Urinary bladder (tissue), 3 donors: ENCODE measurements at regions not wholly inside any gene's neighbourhood (a gene's known extent, or its start where the extent isn't known, plus 50 kb on each side); places are given as distances from the start of the nearest gene placed in this dataset.

Experiments used
- DNase-seq: peaks from one replicate; pipeline ENCODE4 v3.0.0-alpha.2; 2015; ENCODE audit errors: extremely low spot score
- H3K27ac ChIP-seq: one replicate; pipeline ENCODE4 v1.5.1; 2013; ENCODE audit warnings: low read depth, mild to moderate bottlenecking, moderate library complexity
- H3K36me3 ChIP-seq: one replicate; pipeline ENCODE4 v1.6.1; 2013; ENCODE audit warnings: mild to moderate bottlenecking, moderate library complexity; ENCODE audit not compliant: insufficient read depth
- H3K4me1 ChIP-seq: one replicate; pipeline ENCODE4 v1.6.1; 2013; ENCODE audit warnings: mild to moderate bottlenecking, moderate library complexity; ENCODE audit not compliant: insufficient read depth
- H3K4me3 ChIP-seq: one replicate; pipeline ENCODE4 v1.5.1; 2013; ENCODE audit warnings: low read depth, low read length
- WGBS: extraction: QIAGEN DNeasy Blood & Tissue Kit; methylation state at CpG from one replicate; pipeline ENCODE4 v1.1.7; 2013; 5-methylcytosine and 5-hydroxymethylcytosine counted together
- donor health status: healthy with polysubstance abuse.
- donor health status: healthy.

- Histone ChIP-seq H3K4me3 (no peak overlapping the region), H3K4me1 (no peaks in the 10 kb centered on the region), H3K36me3 (no peaks in the 10 kb centered on the region), H3K27ac (no peak overlapping the region)
- WGBS, result 48% methylated on average over 5 of the region's 5 CpGs
- no peak for DNase-seq
Observed at GRCh38 chr5:18334949-18335348, 700.7 kb downstream of the TAF11L14 start.

- DNase-seq, result no peak
- no peak overlapping the region for H3K27ac ChIP-seq
- no peaks in the 10 kb centered on the region for H3K36me3 ChIP-seq
- H3K4me3 ChIP-seq, result no peak overlapping the region
- WGBS, result 88% methylated on average over 3 of the region's 3 CpGs
- H3K4me1 ChIP-seq, result no peaks in the 10 kb centered on the region
Observed at GRCh38 chr5:18354828-18355227, 720.6 kb downstream of the TAF11L14 start.

- WGBS, result 75% methylated on average over 4 of the region's 4 CpGs
- Histone ChIP-seq H3K27ac (no peak overlapping the region), H3K36me3 (no peaks in the 10 kb centered on the region), H3K4me3 (no peak overlapping the region), H3K4me1 (no peaks in the 10 kb centered on the region)
- no peak for DNase-seq
Observed at GRCh38 chr5:18357486-18357885, 723.2 kb downstream of the TAF11L14 start.

- Histone ChIP-seq H3K27ac (no peak overlapping the region), H3K36me3 (no peaks in the 10 kb centered on the region), H3K4me1 (no peaks in the 10 kb centered on the region), H3K4me3 (no peak overlapping the region)
- DNase-seq, result no peak
- WGBS, result 45% methylated on average over 8 of the region's 8 CpGs
Observed at GRCh38 chr5:18366234-18366633, 732.0 kb downstream of the TAF11L14 start.

- no peak overlapping the region for H3K27ac ChIP-seq
- 31% methylated on average over 3 of the region's 3 CpGs for WGBS
- H3K4me1 ChIP-seq, result no peaks in the 10 kb centered on the region
- no peak for DNase-seq
- no peak overlapping the region for H3K4me3 ChIP-seq
- no peaks in the 10 kb centered on the region for H3K36me3 ChIP-seq
Observed at GRCh38 chr5:18370531-18370930, 736.3 kb downstream of the TAF11L14 start.

- WGBS, result 27% methylated on average over 2 of the region's 2 CpGs
- DNase-seq, result no peak
Observed at GRCh38 chr5:18375641-18376040, 741.4 kb downstream of the TAF11L14 start.

GRCh38 chr5:18378066-18378465 is 743.8 kb downstream of the TAF11L14 start:
- no peaks in the 10 kb centered on the region for H3K36me3 ChIP-seq
- DNase-seq, result no peak
- 60% methylated on average over 2 of the region's 2 CpGs for WGBS
- H3K27ac ChIP-seq, result no peak overlapping the region
- H3K4me3 ChIP-seq, result no peak overlapping the region
- H3K4me1 ChIP-seq, result no peaks in the 10 kb centered on the region

More at GRCh38 chr5:18375641-18376040, 741.4 kb downstream of the TAF11L14 start:
- no peak overlapping the region for H3K27ac ChIP-seq
- H3K36me3 ChIP-seq, result no peaks in the 10 kb centered on the region
- no peaks in the 10 kb centered on the region for H3K4me1 ChIP-seq
- H3K4me3 ChIP-seq, result no peak overlapping the region

GRCh38 chr5:18379189-18379588 is 744.9 kb downstream of the TAF11L14 start:
- Histone ChIP-seq H3K4me3 (no peak overlapping the region), H3K27ac (no peak overlapping the region), H3K4me1 (no peaks in the 10 kb centered on the region), H3K36me3 (no peaks in the 10 kb centered on the region)
- DNase-seq, result no peak
- WGBS, result 80% methylated on average over 1 of the region's 1 CpG

- no peak overlapping the region for H3K4me3 ChIP-seq
- DNase-seq, result no peak
- no peaks in the 10 kb centered on the region for H3K4me1 ChIP-seq
- no peak overlapping the region for H3K27ac ChIP-seq
- 62% methylated on average over 2 of the region's 2 CpGs for WGBS
- no peaks in the 10 kb centered on the region for H3K36me3 ChIP-seq
Observed at GRCh38 chr5:18380729-18381362, 746.6 kb downstream of the TAF11L14 start.

GRCh38 chr5:18393565-18394442 is 759.5 kb downstream of the TAF11L14 start:
- H3K27ac ChIP-seq, result no peak overlapping the region
- WGBS, result 47% methylated on average over 17 of the region's 17 CpGs
- no peak overlapping the region for H3K4me3 ChIP-seq
- DNase-seq, result no peak
- H3K4me1 ChIP-seq, result no peaks in the 10 kb centered on the region
- no peaks in the 10 kb centered on the region for H3K36me3 ChIP-seq

- H3K4me3 ChIP-seq, result no peak overlapping the region
- no peaks in the 10 kb centered on the region for H3K4me1 ChIP-seq
- H3K27ac ChIP-seq, result no peak overlapping the region
- WGBS, result 24% methylated on average over 4 of the region's 4 CpGs
- no peak for DNase-seq
- no peaks in the 10 kb centered on the region for H3K36me3 ChIP-seq
Observed at GRCh38 chr5:18394443-18394804, 760.2 kb downstream of the TAF11L14 start.

GRCh38 chr5:18395126-18396110 is 761.2 kb downstream of the TAF11L14 start:
- 61% methylated on average over 10 of the region's 10 CpGs for WGBS
- Histone ChIP-seq H3K4me1 (no peaks in the 10 kb centered on the region), H3K4me3 (no peak overlapping the region), H3K27ac (no peak overlapping the region), H3K36me3 (no peaks in the 10 kb centered on the region)
- DNase-seq, result no peak

- no peaks in the 10 kb centered on the region for H3K36me3 ChIP-seq
- WGBS, result 20% methylated on average over 4 of the region's 4 CpGs
- DNase-seq, result no peak
- H3K4me1 ChIP-seq, result no peaks in the 10 kb centered on the region
- no peak overlapping the region for H3K4me3 ChIP-seq
- H3K27ac ChIP-seq, result no peak overlapping the region
Observed at GRCh38 chr5:18397371-18397770, 763.1 kb downstream of the TAF11L14 start.
